Fibroblast of lung (primary cell): ENCODE measurements at regions not wholly inside any gene's neighbourhood (a gene's known extent, or its start where the extent isn't known, plus 50 kb on each side); places are given as distances from the start of the nearest gene placed in this dataset.

Experiments
- DNase-seq, 2 donors: peaks; one replicate each; pipeline versions ENCODE4 v3.0.0 to v3.0.0-alpha.2; 2010; ENCODE audit warnings: low read depth in 2 of 2
- H2AFZ ChIP-seq: 2 replicates; pipeline ENCODE4 v1.5.1; 2012; ENCODE audit warnings: low read length, control low read depth, inconsistent platforms
- H3K27ac ChIP-seq: 2 replicates; pipeline ENCODE4 v1.5.1; 2011; ENCODE audit warnings: low read length, control low read depth; ENCODE audit not compliant: insufficient read depth
- H3K27me3 ChIP-seq: 2 replicates; pipeline ENCODE4 v1.5.1; 2011; ENCODE audit warnings: mild to moderate bottlenecking, low read length; ENCODE audit not compliant: control insufficient read depth, insufficient read depth
- H3K36me3 ChIP-seq: 2 replicates; pipeline ENCODE4 v1.5.1; 2011; ENCODE audit warnings: low read length; ENCODE audit not compliant: control insufficient read depth, insufficient read depth
- H3K4me1 ChIP-seq: 2 replicates; pipeline ENCODE4 v1.5.1; 2011; ENCODE audit warnings: low read length; ENCODE audit not compliant: control insufficient read depth, insufficient read depth; ENCODE audit errors: extremely low read depth
- H3K4me2 ChIP-seq: 2 replicates; pipeline ENCODE4 v1.5.1; 2011; ENCODE audit warnings: low read length, control low read depth; ENCODE audit not compliant: insufficient read depth; ENCODE audit errors: extremely low read depth
- H3K4me3 ChIP-seq, 4 experiments: fragments of 200-600 bp in 1 of 4; sonication (generic) in 1 of 4; replicated peaks in 1 of 4; 2 replicates each; pipeline ENCODE4 v1.5.1; 2011 to 2016; ENCODE audit warnings: low read length in 4 of 4, low read depth in 3 of 4, mild to moderate bottlenecking in 3 of 4, control low read depth in 2 of 4, inconsistent platforms in 1 of 4, mixed read lengths in 1 of 4; ENCODE audit not compliant: insufficient read depth in 1 of 4; ENCODE audit errors: control extremely low read depth in 1 of 4
- H3K79me2 ChIP-seq: 2 replicates; pipeline ENCODE4 v1.5.1; 2012; ENCODE audit warnings: mild to moderate bottlenecking, low read length, inconsistent platforms; ENCODE audit not compliant: control insufficient read depth, insufficient read depth
- H3K9ac ChIP-seq: 2 replicates; pipeline ENCODE4 v1.5.1; 2011; ENCODE audit warnings: mild to moderate bottlenecking, low read length, control low read depth; ENCODE audit not compliant: insufficient read depth
- H3K9me3 ChIP-seq: 2 replicates; pipeline ENCODE4 v1.5.1; 2012; ENCODE audit warnings: low read depth, low read length; ENCODE audit not compliant: control insufficient read depth, insufficient read depth
- H4K20me1 ChIP-seq: 2 replicates; pipeline ENCODE4 v1.5.1; 2011; ENCODE audit warnings: low read length; ENCODE audit not compliant: control insufficient read depth, insufficient read depth; ENCODE audit errors: extremely low read depth
- CTCF ChIP-seq, 2 donors: IDR thresholded peaks in 1 of 2; conservative IDR thresholded peaks in 1 of 2; 1 replicate in 1 of 2; 2 replicates in 1 of 2; pipeline ENCODE4 v1.5.1; 2011 to 2012; ENCODE audit warnings: low read length in 2 of 2, control low read depth in 1 of 2, inconsistent platforms in 1 of 2, low read depth in 1 of 2, mild to moderate bottlenecking in 1 of 2
- EZH2 ChIP-seq: IDR thresholded peaks from 2 replicates; pipeline ENCODE4 v1.5.1; 2012; ENCODE audit warnings: low read length, control low read depth, mild to moderate bottlenecking; ENCODE audit errors: missing control alignments

GRCh38 chr1:73343947-73344346 lies 854.0 kb downstream of the LRRIQ3 start:
- Histone ChIP-seq H3K27ac (no peak overlapping the region), H3K4me3 (no peak overlapping the region), H4K20me1 (no peaks in the 10 kb centered on the region), H3K4me1 (no peaks in the 10 kb centered on the region), H3K4me2 (no peak overlapping the region), H3K9me3 (no peaks in the 10 kb centered on the region), H3K27me3 (no peaks in the 10 kb centered on the region), H2AFZ (no peak overlapping the region), H3K36me3 (no peaks in the 10 kb centered on the region), H3K9ac (no peak overlapping the region), H3K79me2 (no peaks in the 10 kb centered on the region)
- no peak for DNase-seq
- TF ChIP-seq CTCF (conservative IDR thresholded peaks at IDR 0.05 in 1 of 2, IDR thresholded peaks at IDR 0.05 in 1 of 2; ENCODE audit: low read depth in 1 of 2, low read length in 2 of 2) (no peak), EZH2 (no peak)

- Histone ChIP-seq H3K27me3 (no peaks in the 10 kb centered on the region), H3K9me3 (no peaks in the 10 kb centered on the region), H3K4me3 (no peak overlapping the region), H2AFZ (no peak overlapping the region), H4K20me1 (no peaks in the 10 kb centered on the region), H3K79me2 (no peaks in the 10 kb centered on the region), H3K36me3 (no peaks in the 10 kb centered on the region), H3K4me2 (no peak overlapping the region), H3K27ac (no peak overlapping the region), H3K9ac (no peak overlapping the region), H3K4me1 (no peaks in the 10 kb centered on the region)
- no peak for TF ChIP-seq CTCF (conservative IDR thresholded peaks at IDR 0.05 in 1 of 2, IDR thresholded peaks at IDR 0.05 in 1 of 2; ENCODE audit: low read depth in 1 of 2, low read length in 2 of 2)
- TF ChIP-seq EZH2 = no peak
- no peak for DNase-seq
Observed at GRCh38 chr1:73333847-73334503, 864.0 kb downstream of the LRRIQ3 start.

- no peaks in the 10 kb centered on the region for H3K27me3 ChIP-seq
- no peaks in the 10 kb centered on the region for H3K4me1 ChIP-seq
- no peak overlapping the region for H2AFZ ChIP-seq
- H3K9me3 ChIP-seq = no peaks in the 10 kb centered on the region
- H3K27ac ChIP-seq = no peak overlapping the region
- no peaks in the 10 kb centered on the region for H4K20me1 ChIP-seq
- H3K4me2 ChIP-seq = no peak overlapping the region
- H3K79me2 ChIP-seq = no peaks in the 10 kb centered on the region
- TF ChIP-seq CTCF (conservative IDR thresholded peaks at IDR 0.05 in 1 of 2, IDR thresholded peaks at IDR 0.05 in 1 of 2; ENCODE audit: low read depth in 1 of 2, low read length in 2 of 2) (no peak), EZH2 (no peak)
- DNase-seq = no peak
- no peak overlapping the region for H3K9ac ChIP-seq
- H3K4me3 ChIP-seq = no peak overlapping the region
- no peaks in the 10 kb centered on the region for H3K36me3 ChIP-seq
Observed at GRCh38 chr1:73331726-73332125, 866.2 kb downstream of the LRRIQ3 start.
